SH-SY5Y (cell line): ENCODE measurements at regions not wholly inside any gene's neighbourhood (a gene's known extent, or its start where the extent isn't known, plus 50 kb on each side); places are given as distances from the start of the nearest gene placed in this dataset.

Source experiments
- GATA2 ChIP-seq: IDR thresholded peaks from 2 replicates; pipeline ENCODE4 v1.6.1; 2011; ENCODE audit warnings: mild to moderate bottlenecking, low read depth, low read length
- GATA3 ChIP-seq: IDR thresholded peaks from 2 replicates; pipeline ENCODE4 v1.6.1; 2011; ENCODE audit warnings: low read depth, mild to moderate bottlenecking, low read length, moderate library complexity

DNA sequence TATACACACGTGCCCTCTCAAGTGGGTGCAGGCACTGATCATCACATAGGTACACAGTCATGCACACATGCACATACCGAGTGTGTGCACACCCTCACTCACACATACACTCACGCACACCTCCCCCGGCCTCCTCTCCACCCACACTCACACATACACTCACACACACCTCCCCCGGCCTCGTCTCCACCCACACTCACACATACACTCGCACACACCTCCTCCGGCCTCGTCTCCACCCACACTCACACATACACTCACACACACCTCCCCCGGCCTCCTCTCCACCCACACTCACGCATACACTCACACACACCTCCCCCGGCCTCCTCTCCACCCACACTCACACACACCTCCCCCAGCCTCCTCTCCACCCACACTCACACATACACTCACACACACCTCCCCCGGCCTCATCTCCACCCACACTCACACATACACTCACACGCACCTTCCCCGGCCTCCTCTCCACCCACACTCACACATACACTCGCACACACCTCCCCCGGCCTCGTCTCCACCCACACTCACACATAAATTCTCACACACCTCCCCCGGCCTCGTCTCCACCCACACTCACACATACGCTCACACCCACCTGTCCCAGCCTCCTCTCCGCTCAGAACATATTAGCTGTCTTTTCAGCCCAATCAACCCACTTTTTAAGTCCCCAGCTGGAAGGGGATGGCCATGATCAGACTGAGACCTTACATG, 105.2 kb upstream of the VSTM2B start:
- no peak for TF ChIP-seq GATA2
- no peak for TF ChIP-seq GATA3
